T-helper 9 cell (primary cell): ENCODE measurements at regions not wholly inside any gene's neighbourhood (a gene's known extent, or its start where the extent isn't known, plus 50 kb on each side); places are given as distances from the start of the nearest gene placed in this dataset.

ENCODE experiments used
- DNase-seq: peaks from one replicate; pipeline ENCODE4 v3.0.0-alpha.2; 2020

DNA sequence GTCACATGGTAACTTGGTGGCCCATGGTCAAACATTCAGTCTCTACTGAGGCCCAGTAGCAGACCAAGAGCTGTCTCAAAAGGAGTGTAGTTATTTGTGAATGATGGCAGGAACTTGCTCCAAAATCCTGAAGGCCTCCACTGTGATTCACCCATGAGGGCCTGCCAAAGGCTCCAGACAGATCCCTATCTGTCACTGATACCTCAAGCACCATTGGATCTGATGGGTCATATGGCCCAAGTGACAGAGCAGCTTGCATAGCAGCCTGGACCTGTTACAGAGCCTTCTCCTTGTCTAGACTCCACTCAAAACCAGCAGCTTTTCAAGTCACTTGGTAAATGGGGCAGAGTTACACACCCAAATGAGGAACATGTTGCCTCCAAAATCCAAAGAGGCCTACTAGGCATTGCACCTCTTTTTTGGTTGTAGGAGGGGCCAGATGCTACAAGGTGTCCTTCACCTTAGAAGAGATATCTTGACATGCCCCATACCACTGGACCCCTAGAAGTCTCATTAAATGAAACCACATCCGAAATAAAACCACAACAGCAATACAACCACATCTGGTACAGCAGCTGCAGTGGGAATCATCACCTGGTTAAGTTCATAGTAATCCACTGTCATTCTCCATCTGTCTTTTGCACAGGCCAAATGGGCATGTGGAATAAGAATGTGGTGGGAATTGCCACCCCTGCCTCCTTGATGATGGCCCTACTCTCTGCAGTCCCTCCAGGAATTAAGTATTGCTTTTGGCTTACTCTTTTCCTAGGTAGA, 150.4 kb upstream of the MAX start:
- no peak for DNase-seq

GRCh38 chr14:65255029-65255545, 152.8 kb upstream of the MAX start:
- no peak for DNase-seq

DNA sequence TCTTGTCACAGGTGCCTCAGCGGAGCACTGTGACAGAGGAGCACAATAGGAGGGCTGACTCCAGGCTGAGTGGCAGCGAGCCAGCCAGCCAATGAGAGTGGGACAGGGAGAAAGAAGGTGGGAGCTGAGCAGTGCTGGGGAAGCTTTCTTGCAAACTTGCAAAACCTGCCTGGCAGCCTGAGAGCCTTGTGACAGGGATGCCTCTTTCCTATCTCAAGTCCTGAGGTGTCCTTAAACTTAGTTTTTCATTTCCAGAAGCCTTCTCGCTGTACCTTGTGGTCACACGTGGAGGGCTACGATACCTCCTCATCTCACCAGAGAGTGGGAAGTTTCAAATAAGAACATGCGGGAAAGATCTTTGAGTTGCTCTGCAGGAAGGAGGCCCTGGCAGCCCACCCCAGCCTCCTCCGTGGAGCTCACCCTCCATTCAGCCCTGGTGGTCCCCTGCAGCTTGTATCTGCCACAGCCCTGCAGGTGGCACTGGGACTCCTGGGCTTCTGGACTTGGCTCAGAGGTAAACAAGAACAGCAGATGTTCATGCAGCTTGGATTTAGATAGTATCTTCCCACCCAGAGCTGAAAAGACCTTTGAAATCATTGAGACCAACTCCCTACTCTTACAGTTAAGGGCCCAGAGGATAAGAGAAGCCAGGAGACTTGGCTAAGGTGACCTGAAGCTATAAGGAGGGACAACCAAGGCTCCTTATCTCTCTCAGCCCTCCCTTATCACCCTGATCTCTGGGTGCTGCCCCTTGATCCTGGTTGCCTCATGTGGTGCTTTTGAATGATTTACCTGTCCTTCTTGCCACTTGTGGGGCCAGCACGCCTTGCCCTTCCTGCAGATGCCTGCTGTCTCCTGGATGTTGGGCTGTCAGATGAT, 153.5 kb upstream of the MAX start:
- no peak for DNase-seq

GRCh38 chr14:65256714-65257113, 154.4 kb upstream of the MAX start:
- no peak for DNase-seq

DNA sequence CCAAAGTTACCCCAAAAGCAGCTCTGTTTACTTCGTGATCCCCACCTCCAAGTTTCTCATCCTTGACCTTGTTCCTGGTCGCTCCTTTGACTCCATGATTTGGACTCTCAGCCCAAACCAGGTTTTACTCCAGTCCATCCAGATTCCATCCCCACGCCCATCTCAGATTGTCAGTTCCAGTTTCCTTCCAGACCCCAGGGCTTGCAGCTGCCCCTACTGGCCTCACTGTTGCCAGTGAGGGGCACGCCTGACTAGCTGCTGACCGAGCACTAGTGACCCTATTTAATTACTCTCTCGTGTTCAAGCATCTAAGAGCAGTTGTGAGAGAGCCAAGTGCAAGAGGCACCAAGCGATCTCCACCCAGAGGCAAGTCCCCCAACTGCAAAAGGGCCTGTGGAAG, 155.1 kb upstream of the FUT8 start:
- DNase-seq, result no peak

DNA sequence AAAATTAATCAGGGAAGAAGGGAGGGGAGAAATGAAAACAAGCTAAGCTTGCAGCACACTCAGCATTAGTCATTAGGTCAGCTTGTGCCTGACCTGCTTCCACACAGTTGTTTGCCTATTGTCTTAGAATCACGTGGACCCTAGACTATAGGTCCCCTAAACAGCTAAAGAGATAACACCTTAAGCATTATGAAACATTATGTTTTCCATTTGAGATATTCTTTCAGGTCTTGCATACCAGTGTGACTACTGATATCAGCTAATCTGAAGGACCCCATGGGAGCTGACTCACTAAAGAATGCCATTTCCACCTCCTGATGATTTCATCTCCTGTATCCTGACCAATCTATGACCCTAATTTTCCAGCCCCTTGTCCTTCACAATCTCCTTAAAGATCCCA, 154.1 kb upstream of the FUT8 start:
- no peak for DNase-seq

- no peak for DNase-seq
Measured at GRCh38 chr14:65259000-65259399, 153.5 kb upstream of the FUT8 start.

- DNase-seq, result no peak
Measured at GRCh38 chr14:65260786-65261185, 151.7 kb upstream of the FUT8 start.

DNA sequence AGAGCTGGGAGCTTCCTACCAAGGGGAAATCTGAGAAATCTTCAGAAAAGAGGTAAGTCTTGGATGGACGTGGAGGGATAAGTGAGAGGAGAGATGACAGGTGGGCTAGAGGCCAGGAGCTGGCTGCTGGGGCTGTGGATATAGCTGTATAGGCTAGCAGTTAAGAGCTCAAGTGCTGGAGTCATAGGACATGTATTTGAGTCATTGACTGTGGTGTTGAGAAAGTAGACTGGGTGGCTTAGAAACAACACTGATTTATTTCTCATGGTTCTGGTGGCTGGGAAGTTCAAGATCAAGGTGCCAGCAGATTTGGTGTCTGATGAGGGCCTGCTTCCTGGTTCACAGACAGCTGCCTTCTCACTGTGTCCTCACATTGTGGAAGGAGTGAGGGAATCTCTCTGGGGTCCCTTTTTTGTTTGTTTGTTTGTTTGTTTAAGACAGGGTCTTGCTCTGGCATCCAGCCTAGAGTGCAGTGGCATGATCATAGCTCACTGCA, 151.1 kb upstream of the FUT8 start:
- DNase-seq, result no peak

GRCh38 chr14:65261946-65262345, 150.6 kb upstream of the FUT8 start:
- no peak for DNase-seq

DNA sequence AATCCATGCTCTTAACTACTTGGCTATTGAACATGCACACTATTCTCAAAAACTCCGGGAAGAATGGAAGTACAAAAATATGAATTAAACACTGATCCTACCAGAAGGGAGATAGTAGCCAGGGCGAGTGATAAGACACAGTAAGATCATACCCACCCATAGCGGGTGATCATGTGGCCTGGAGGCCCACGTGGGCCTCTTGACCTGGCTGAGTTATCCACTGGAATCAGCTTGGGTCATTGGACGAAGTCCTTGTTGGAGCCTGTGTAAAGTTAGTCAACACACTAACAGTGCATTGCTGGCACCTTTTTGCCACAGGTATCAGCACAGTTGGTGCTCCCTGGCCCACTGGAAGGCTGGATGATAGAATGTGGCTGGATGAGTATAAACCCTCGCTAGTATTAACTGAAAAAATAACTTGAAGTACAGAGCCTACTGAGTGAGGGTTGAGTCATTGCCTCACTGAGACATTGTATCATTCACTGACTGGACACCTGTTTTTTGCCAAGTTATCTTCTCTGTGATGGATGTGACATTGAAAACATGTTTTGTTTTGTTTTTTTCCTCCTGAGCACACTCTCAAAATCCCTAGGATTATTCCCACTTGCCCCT, 149.2 kb upstream of the FUT8 start:
- no peak for DNase-seq

DNA sequence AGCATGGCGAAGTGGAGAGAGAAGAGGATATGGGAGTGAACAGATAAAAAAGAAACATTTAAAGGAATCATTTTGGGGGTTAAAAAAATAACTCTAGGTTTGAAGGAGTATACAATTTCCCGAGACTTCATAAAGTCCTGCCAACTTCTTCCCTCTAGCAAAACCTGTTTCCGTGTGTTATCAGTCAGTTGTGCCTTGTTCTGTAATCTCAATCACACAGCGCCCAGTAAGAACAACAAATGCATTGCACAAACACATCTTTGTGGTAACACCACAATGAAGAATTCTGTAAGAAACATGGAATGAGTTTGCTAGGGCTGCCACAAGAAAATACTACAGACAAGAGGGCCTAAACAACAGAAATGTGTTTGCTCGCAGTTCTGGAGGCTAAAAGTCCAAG, 144.7 kb upstream of the FUT8 start:
- DNase-seq, result no peak

- no peak for DNase-seq
Measured at GRCh38 chr14:65268594-65268993, 143.9 kb upstream of the FUT8 start.

- DNase-seq, result no peak
Measured at GRCh38 chr14:65269732-65270131, 142.8 kb upstream of the FUT8 start.

DNA sequence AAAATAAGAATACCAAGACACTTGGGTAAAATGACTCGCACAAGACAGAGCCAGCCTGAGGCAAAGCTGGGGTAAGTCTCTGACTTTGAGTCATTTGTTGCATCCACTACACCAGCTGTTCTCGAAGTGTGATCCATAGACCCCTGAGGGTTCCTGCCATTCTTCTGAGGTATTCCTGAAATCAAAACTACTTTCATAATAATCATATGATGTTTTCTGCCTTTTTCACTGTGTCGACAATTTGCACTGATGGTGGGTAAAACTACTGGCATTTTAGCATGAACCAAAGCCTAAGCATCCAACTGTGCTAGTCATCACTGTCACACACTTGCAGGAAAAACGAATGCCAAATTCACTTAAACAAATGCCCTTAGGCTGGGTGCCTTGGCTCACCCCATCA, 135.5 kb upstream of the FUT8 start:
- no peak for DNase-seq

DNA sequence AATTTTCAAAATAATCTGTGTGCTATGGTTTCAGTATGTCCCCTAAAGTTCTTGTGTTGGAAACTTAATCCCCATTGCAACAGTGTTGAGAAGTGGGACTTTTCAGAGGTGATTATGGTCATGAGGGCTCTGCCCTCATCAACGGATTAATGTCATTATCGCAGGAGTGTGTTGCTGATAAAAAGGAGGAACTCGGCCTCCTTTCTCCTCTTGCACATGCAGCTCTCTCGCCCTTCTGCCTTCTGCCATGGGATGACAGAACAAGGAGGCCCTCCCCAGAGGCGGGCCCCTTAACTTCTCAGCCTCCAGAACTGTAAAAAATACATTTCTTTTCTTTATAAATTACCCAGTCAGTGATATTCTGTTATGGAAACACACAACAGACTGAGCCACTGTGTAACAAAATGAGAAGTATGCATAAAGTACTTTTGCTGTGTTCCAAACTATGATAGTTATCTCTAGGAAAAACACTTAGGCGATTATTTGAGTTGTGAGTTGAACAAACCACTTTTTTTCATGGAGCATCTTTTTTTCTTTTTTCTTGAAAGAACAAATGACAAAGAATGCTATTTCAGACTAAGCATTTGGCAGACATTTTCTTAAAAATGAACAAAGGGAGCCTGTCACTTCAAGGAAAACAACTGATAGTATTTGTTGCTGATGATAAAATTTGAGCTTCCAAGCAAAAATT, 134.8 kb upstream of the FUT8 start:
- no peak for DNase-seq

DNA sequence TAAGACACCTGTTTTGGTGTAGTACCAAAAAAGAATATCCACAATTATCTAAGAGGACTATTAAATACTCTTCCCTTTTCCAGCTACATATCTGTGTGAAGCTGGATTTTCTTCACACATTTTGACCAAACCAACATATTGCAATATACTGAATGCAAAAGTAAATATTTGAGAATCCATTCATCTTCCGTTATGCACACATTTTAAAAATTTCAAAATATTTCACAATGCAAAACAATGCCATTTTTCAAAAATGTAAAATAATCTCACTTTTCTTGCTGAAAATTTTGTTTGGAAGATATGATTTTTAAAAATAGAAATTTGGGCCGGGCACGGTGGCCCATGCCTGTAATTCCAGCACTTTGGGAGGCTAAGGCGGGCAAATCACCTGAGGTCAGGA, 133.9 kb upstream of the FUT8 start:
- no peak for DNase-seq

GRCh38 chr14:65279510-65279909, 133.0 kb upstream of the FUT8 start:
- DNase-seq, result no peak

GRCh38 chr14:65279958-65280357, 132.6 kb upstream of the FUT8 start:
- DNase-seq, result no peak

- no peak for DNase-seq
Measured at GRCh38 chr14:65280653-65281052, 131.9 kb upstream of the FUT8 start.

DNA sequence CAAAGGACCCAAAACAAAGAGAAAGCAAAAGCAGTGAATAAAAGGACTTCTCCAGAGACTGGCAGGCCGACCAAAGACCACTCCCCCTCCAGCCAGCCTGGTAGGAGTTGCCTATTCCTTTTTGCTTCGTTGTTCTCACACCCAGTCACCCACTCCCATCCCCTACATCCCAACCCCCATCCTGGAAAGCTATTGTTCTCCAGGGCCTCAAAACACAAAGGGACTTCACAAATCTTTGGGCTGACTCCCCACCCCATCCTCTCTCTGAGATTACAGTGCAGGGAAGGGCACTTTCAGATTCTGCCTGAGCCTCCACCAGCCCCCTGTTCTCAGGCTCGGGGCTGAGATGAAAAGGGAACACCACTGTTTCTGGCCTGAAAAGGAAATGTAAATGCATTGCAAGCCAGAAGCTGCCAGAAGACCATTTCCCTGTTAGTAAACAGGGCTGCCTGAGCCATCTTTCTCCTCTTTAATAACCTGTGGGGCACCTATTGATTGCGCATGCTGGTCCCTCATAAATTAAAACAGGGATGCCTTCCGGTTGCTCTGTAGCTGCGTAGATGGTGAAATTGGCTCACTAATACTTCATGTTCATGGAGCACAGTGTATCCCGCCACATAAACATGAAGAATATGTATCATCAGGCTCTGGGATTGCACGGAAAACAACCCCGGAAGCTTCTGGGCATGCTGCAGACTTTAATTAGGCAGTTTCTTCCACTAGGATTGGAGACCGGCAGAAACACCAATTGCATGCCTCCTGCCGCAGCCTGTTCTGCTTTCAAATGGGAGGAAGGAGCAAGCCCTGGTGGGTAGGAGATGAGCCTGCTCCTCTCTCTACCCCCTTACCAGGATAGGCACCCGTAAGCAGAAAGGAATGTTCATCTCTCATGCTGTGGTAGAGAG, 130.3 kb upstream of the FUT8 start:
- no peak for DNase-seq

GRCh38 chr14:65282896-65283253, 129.7 kb upstream of the FUT8 start:
- DNase-seq, result no peak
